Stomach (tissue), 4 donors: ENCODE measurements at regions not wholly inside any gene's neighbourhood (a gene's known extent, or its start where the extent isn't known, plus 50 kb on each side); places are given as distances from the start of the nearest gene placed in this dataset.

Source experiments
- CTCF ChIP-seq, 7 experiments: fragments of 450-650 bp in 4 of 7; fragments of 200-600 bp in 3 of 7; sonication (generic) in 3 of 7; IDR thresholded peaks; one replicate each; pipeline ENCODE4 v1.5.1; 2016 to 2019; ENCODE audit warnings: antibody characterized with exemption in 7 of 7, control low read depth in 2 of 7, mild to moderate bottlenecking in 1 of 7
- EP300 ChIP-seq: sonication (generic); formaldehyde crosslinking; IDR thresholded peaks from one replicate; pipeline ENCODE4 v1.6.1; 2017; ENCODE audit warnings: antibody characterized with exemption
- POLR2A ChIP-seq, 4 donors: fragments of 450-650 bp; IDR thresholded peaks; one replicate each; pipeline ENCODE4 v1.6.1; 2016; ENCODE audit warnings: antibody characterized with exemption in 4 of 4, control low read depth in 2 of 4, mild to moderate bottlenecking in 1 of 4, moderate library complexity in 1 of 4
- POLR2AphosphoS5 ChIP-seq, 3 donors: sonication (generic); formaldehyde crosslinking; IDR thresholded peaks; one replicate each; pipeline ENCODE4 v1.6.1; 2016; ENCODE audit warnings: antibody characterized with exemption in 3 of 3

GRCh38 chr3:34292605-34293300 is 494.3 kb downstream of the PDCD6IP start:
- no peak for TF ChIP-seq CTCF (IDR thresholded peaks at IDR 0.05)
- TF ChIP-seq POLR2A (IDR thresholded peaks at IDR 0.05) = no peak
- no peak for TF ChIP-seq POLR2AphosphoS5 (IDR thresholded peaks at IDR 0.05)
- no peak for TF ChIP-seq EP300
